ENCODE measurements at regions not wholly inside any gene's neighbourhood (a gene's known extent, or its start where the extent isn't known, plus 50 kb on each side); places are given as distances from the start of the nearest gene placed in this dataset.

DNA sequence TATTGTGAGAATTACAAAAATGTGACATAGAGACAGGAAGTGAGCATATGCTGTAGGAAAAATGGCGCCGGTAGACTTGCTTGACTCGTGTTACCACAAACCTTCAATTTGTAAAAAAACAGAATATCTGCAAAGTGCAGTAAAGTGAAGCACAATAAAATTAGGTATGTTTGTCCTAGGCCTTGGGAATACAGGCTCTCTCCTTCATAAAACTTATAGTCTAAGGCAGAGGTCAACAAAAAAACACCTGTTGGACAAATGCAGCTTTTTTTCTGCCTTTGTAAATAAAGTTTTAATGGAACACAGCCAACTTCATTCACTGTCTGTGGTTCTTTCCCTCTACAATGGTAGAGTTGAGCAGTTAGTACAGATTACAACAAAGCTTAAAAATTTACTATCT, 216.8 kb upstream of the SATB1 start:
- Histone ChIP-seq H3K4me3 (ENCODE audit: low read length in 2 of 2) (no peak overlapping the region), H4K8ac (ENCODE audit: low read depth, low read length) (no peak overlapping the region), H2BK15ac (ENCODE audit: low read length) (no peak overlapping the region), H3K23ac (ENCODE audit: low read depth, low read length, poor library complexity) (no peak overlapping the region), H3K9ac (ENCODE audit: low read depth, low read length, poor library complexity) (no peak overlapping the region), H3K27ac (replicated peaks; ENCODE audit: low read length) (no peak overlapping the region), H3K79me1 (ENCODE audit: low read depth, low read length) (no peaks in the 10 kb centered on the region), H3K4ac (ENCODE audit: low read length) (no peak overlapping the region), H2BK12ac (ENCODE audit: low read length) (no peak overlapping the region), H3K4me2 (ENCODE audit: insufficient read depth, low read length, poor library complexity, severe bottlenecking) (no peak overlapping the region), H2AK5ac (ENCODE audit: low read depth, low read length) (no peak overlapping the region), H2BK120ac (ENCODE audit: low read depth, low read length) (no peak overlapping the region), H3K14ac (ENCODE audit: low read length) (no peak overlapping the region), H4K91ac (ENCODE audit: low read depth, low read length, poor library complexity) (no peak overlapping the region), H3K36me3 (replicated peaks in 1 of 2; ENCODE audit: control insufficient read depth in 2 of 2, insufficient read depth in 2 of 2, low read length in 2 of 2) (no peaks in the 10 kb centered on the region), H3K27me3 (ENCODE audit: control insufficient read depth in 3 of 3, insufficient read depth in 3 of 3, low read depth in 1 of 3, low read length in 3 of 3) (no peaks in the 10 kb centered on the region), H2AFZ (ENCODE audit: low read length) (no peak overlapping the region), H2BK5ac (ENCODE audit: low read length) (no peak overlapping the region), H3K4me1 (ENCODE audit: control insufficient read depth in 2 of 2, insufficient read depth in 1 of 2, low read depth in 1 of 2, low read length in 2 of 2) (no peaks in the 10 kb centered on the region), H3K9me3 (replicated peaks in 1 of 2; ENCODE audit: control insufficient read depth in 2 of 2, insufficient read depth in 1 of 2, low read depth in 1 of 2, low read length in 2 of 2) (no peaks in the 10 kb centered on the region), H3K18ac (ENCODE audit: low read length) (no peak overlapping the region)
- no CpG with 5 or more reads among the region's 3 CpGs for WGBS, 2 donors (ENCODE audit: extremely low coverage in 2 of 2, insufficient read length in 2 of 2, insufficient replicate concordance in 1 of 2)
- no peak for DNase-seq (ENCODE audit: low spot score)

DNA sequence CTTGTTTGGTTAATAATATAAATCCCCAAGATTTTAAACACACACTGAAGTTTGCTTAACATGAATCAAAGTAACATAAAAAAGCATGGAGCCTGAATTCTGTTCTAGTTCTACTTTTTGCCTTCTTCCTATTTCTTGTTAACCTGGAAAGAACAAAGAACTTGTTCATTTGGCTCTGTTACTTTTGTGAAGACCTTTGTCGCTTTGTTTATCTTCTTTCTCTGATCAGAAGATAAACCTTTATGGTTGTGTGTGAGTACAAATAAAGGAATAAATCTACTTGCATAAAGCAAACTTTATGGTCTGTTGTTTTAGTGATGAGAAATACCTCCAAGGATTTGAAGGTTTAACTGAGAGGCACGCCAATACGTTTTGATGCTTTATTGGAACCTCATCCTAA, 210.1 kb upstream of the SATB1 start:
- Histone ChIP-seq H3K27me3 (ENCODE audit: control insufficient read depth in 3 of 3, insufficient read depth in 3 of 3, low read depth in 1 of 3, low read length in 3 of 3) (no peaks in the 10 kb centered on the region), H3K36me3 (replicated peaks in 1 of 2; ENCODE audit: control insufficient read depth in 2 of 2, insufficient read depth in 2 of 2, low read length in 2 of 2) (no peaks in the 10 kb centered on the region), H2AFZ (ENCODE audit: low read length) (no peak overlapping the region), H2AK5ac (ENCODE audit: low read depth, low read length) (no peak overlapping the region), H3K4me1 (ENCODE audit: control insufficient read depth in 2 of 2, insufficient read depth in 1 of 2, low read depth in 1 of 2, low read length in 2 of 2) (no peaks in the 10 kb centered on the region), H3K4me2 (ENCODE audit: insufficient read depth, low read length, poor library complexity, severe bottlenecking) (no peak overlapping the region), H3K9me3 (replicated peaks in 1 of 2; ENCODE audit: control insufficient read depth in 2 of 2, insufficient read depth in 1 of 2, low read depth in 1 of 2, low read length in 2 of 2) (no peaks in the 10 kb centered on the region), H3K27ac (replicated peaks; ENCODE audit: low read length) (no peak overlapping the region), H3K4ac (ENCODE audit: low read length) (no peak overlapping the region), H2BK120ac (ENCODE audit: low read depth, low read length) (no peak overlapping the region), H3K23ac (ENCODE audit: low read depth, low read length, poor library complexity) (no peak overlapping the region), H3K18ac (ENCODE audit: low read length) (no peak overlapping the region), H2BK5ac (ENCODE audit: low read length) (no peak overlapping the region), H3K9ac (ENCODE audit: low read depth, low read length, poor library complexity) (no peak overlapping the region), H2BK12ac (ENCODE audit: low read length) (no peak overlapping the region), H4K8ac (ENCODE audit: low read depth, low read length) (no peak overlapping the region), H3K79me1 (ENCODE audit: low read depth, low read length) (no peaks in the 10 kb centered on the region), H2BK15ac (ENCODE audit: low read length) (no peak overlapping the region), H3K14ac (ENCODE audit: low read length) (no peak overlapping the region), H4K91ac (ENCODE audit: low read depth, low read length, poor library complexity) (no peak overlapping the region), H3K4me3 (ENCODE audit: low read length in 2 of 2) (no peak overlapping the region)
- no CpG with 5 or more reads among the region's 3 CpGs for WGBS, 2 donors (ENCODE audit: extremely low coverage in 2 of 2, insufficient read length in 2 of 2, insufficient replicate concordance in 1 of 2)
- no peak for DNase-seq (ENCODE audit: low spot score)

DNA sequence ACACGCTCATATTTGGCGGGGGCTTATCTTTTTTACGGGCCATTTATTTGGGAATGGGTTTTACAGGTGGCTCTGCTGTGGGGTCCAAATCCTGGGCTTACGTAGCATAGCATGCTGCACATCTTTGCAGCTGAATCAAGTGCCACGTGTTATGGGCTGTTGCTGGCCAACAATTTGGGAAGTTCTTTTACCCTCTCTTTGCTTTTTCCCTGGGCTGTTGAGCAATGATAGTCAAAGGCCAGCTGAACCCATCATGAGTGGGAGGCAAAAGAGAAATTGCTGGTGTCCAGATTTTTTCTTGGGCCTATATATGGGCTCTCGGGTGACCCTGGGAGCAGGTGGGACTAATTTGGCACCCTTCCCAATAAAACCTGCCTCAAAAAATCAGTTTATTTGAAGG, 209.3 kb upstream of the SATB1 start:
- Histone ChIP-seq H3K4ac (ENCODE audit: low read length) (no peak overlapping the region), H3K4me2 (ENCODE audit: insufficient read depth, low read length, poor library complexity, severe bottlenecking) (no peak overlapping the region), H2AFZ (ENCODE audit: low read length) (no peak overlapping the region), H4K8ac (ENCODE audit: low read depth, low read length) (no peak overlapping the region), H3K27me3 (ENCODE audit: control insufficient read depth in 3 of 3, insufficient read depth in 3 of 3, low read depth in 1 of 3, low read length in 3 of 3) (no peaks in the 10 kb centered on the region), H3K36me3 (replicated peaks in 1 of 2; ENCODE audit: control insufficient read depth in 2 of 2, insufficient read depth in 2 of 2, low read length in 2 of 2) (no peaks in the 10 kb centered on the region), H3K18ac (ENCODE audit: low read length) (no peak overlapping the region), H3K9me3 (replicated peaks in 1 of 2; ENCODE audit: control insufficient read depth in 2 of 2, insufficient read depth in 1 of 2, low read depth in 1 of 2, low read length in 2 of 2) (no peaks in the 10 kb centered on the region), H3K23ac (ENCODE audit: low read depth, low read length, poor library complexity) (no peak overlapping the region), H2BK15ac (ENCODE audit: low read length) (no peak overlapping the region), H3K4me1 (ENCODE audit: control insufficient read depth in 2 of 2, insufficient read depth in 1 of 2, low read depth in 1 of 2, low read length in 2 of 2) (no peaks in the 10 kb centered on the region), H3K4me3 (ENCODE audit: low read length in 2 of 2) (no peak overlapping the region), H3K9ac (ENCODE audit: low read depth, low read length, poor library complexity) (no peak overlapping the region), H3K79me1 (ENCODE audit: low read depth, low read length) (no peaks in the 10 kb centered on the region), H2BK5ac (ENCODE audit: low read length) (no peak overlapping the region), H2BK12ac (ENCODE audit: low read length) (no peak overlapping the region), H2AK5ac (ENCODE audit: low read depth, low read length) (no peak overlapping the region), H3K14ac (ENCODE audit: low read length) (no peak overlapping the region), H4K91ac (ENCODE audit: low read depth, low read length, poor library complexity) (no peak overlapping the region), H3K27ac (replicated peaks; ENCODE audit: low read length) (no peak overlapping the region), H2BK120ac (ENCODE audit: low read depth, low read length) (no peak overlapping the region)
- WGBS, 2 donors (ENCODE audit: extremely low coverage in 2 of 2, insufficient read length in 2 of 2, insufficient replicate concordance in 1 of 2): no CpG with 5 or more reads among the region's 6 CpGs
- DNase-seq (ENCODE audit: low spot score): no peak

DNA sequence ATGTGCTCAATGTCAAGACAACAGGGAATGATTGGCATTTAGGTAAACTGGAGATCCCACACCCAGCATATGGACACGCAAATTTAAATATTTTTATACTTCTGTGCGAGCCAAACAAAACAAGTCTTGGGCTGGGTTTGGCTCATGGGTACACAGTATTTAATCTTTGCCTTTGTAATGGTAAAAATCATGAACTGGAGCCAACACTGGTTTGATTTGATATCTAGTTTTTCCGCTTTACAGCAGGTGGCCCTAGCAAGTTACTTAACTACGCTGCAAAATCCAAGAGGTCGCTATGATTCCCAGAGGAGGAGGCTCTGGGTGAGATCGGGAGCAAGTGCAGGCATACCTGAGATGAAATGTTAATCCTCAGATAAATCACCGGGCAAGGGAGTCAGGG, 207.9 kb upstream of the SATB1 start:
- no CpG with 5 or more reads among the region's 7 CpGs for WGBS, 2 donors (ENCODE audit: extremely low coverage in 2 of 2, insufficient read length in 2 of 2, insufficient replicate concordance in 1 of 2)
- no peaks in the 10 kb centered on the region for H3K27me3 ChIP-seq (ENCODE audit: control insufficient read depth in 3 of 3, insufficient read depth in 3 of 3, low read depth in 1 of 3, low read length in 3 of 3)
- no peak overlapping the region for H2BK120ac ChIP-seq (ENCODE audit: low read depth, low read length)
- H2AK5ac ChIP-seq (ENCODE audit: low read depth, low read length): no peak overlapping the region
- no peak overlapping the region for H2BK5ac ChIP-seq (ENCODE audit: low read length)
- H3K9ac ChIP-seq (ENCODE audit: low read depth, low read length, poor library complexity): no peak overlapping the region
- H2BK15ac ChIP-seq (ENCODE audit: low read length): no peak overlapping the region
- no peaks in the 10 kb centered on the region for H3K79me1 ChIP-seq (ENCODE audit: low read depth, low read length)
- no peak overlapping the region for H2BK12ac ChIP-seq (ENCODE audit: low read length)
- H3K23ac ChIP-seq (ENCODE audit: low read depth, low read length, poor library complexity): no peak overlapping the region
- H3K14ac ChIP-seq (ENCODE audit: low read length): no peak overlapping the region
- no peaks in the 10 kb centered on the region for H3K4me1 ChIP-seq (ENCODE audit: control insufficient read depth in 2 of 2, insufficient read depth in 1 of 2, low read depth in 1 of 2, low read length in 2 of 2)
- no peaks in the 10 kb centered on the region for H3K9me3 ChIP-seq (replicated peaks in 1 of 2; ENCODE audit: control insufficient read depth in 2 of 2, insufficient read depth in 1 of 2, low read depth in 1 of 2, low read length in 2 of 2)
- H3K4me2 ChIP-seq (ENCODE audit: insufficient read depth, low read length, poor library complexity, severe bottlenecking): no peak overlapping the region
- no peak overlapping the region for H3K27ac ChIP-seq (replicated peaks; ENCODE audit: low read length)
- no peak for DNase-seq (ENCODE audit: low spot score)
- no peaks in the 10 kb centered on the region for H3K36me3 ChIP-seq (replicated peaks in 1 of 2; ENCODE audit: control insufficient read depth in 2 of 2, insufficient read depth in 2 of 2, low read length in 2 of 2)
- H2AFZ ChIP-seq (ENCODE audit: low read length): no peak overlapping the region
- H4K91ac ChIP-seq (ENCODE audit: low read depth, low read length, poor library complexity): no peak overlapping the region
- no peak overlapping the region for H3K18ac ChIP-seq (ENCODE audit: low read length)
- no peak overlapping the region for H3K4ac ChIP-seq (ENCODE audit: low read length)
- no peak overlapping the region for H3K4me3 ChIP-seq (ENCODE audit: low read length in 2 of 2)
- H4K8ac ChIP-seq (ENCODE audit: low read depth, low read length): no peak overlapping the region

All from neuronal stem cell (in vitro differentiated cells).